Small intestine (tissue), 7 donors: ENCODE measurements at regions not wholly inside any gene's neighbourhood (a gene's known extent, or its start where the extent isn't known, plus 50 kb on each side); places are given as distances from the start of the nearest gene placed in this dataset.

Source experiments
- DNase-seq, 2 donors: peaks; one replicate each; pipeline versions ENCODE4 v3.0.0 to v3.0.0-alpha.2; 2013
- FAIRE-seq: peaks from 2 replicates; lab custom pipeline; 2012; peaks lifted over from hg19 to GRCh38; lab: Jason Lieb, UNC
- H3K27ac ChIP-seq, 3 donors: one replicate each; pipeline ENCODE4 v1.5.1; 2013; ENCODE audit warnings: low read length in 2 of 3, mild to moderate bottlenecking in 2 of 3, control low read depth in 1 of 3, inconsistent platforms in 1 of 3, low read depth in 1 of 3, moderate library complexity in 1 of 3
- H3K27me3 ChIP-seq, 3 donors: one replicate each; pipeline ENCODE4 v1.6.1; 2013; ENCODE audit warnings: low read length in 3 of 3, inconsistent platforms in 1 of 3; ENCODE audit not compliant: control insufficient read depth in 3 of 3, insufficient read depth in 3 of 3
- H3K36me3 ChIP-seq, 3 donors: one replicate each; pipeline ENCODE4 v1.6.1; 2013; ENCODE audit warnings: low read length in 3 of 3, inconsistent platforms in 1 of 3, low read depth in 1 of 3, mild to moderate bottlenecking in 1 of 3, moderate library complexity in 1 of 3; ENCODE audit not compliant: control insufficient read depth in 3 of 3, insufficient read depth in 2 of 3
- H3K4me1 ChIP-seq, 3 donors: one replicate each; pipeline ENCODE4 v1.6.1; 2013; ENCODE audit warnings: low read length in 2 of 3, inconsistent platforms in 1 of 3, low read depth in 1 of 3, mild to moderate bottlenecking in 1 of 3, moderate library complexity in 1 of 3; ENCODE audit not compliant: control insufficient read depth in 3 of 3, insufficient read depth in 2 of 3
- H3K4me3 ChIP-seq, 3 donors: one replicate each; pipeline ENCODE4 v1.5.1; 2013; ENCODE audit warnings: low read length in 3 of 3, control low read depth in 1 of 3, inconsistent platforms in 1 of 3, low read depth in 1 of 3, mild to moderate bottlenecking in 1 of 3, moderate library complexity in 1 of 3
- H3K9me3 ChIP-seq, 2 donors: one replicate each; pipeline ENCODE4 v1.6.1; 2013; ENCODE audit warnings: low read depth in 1 of 2, low read length in 1 of 2; ENCODE audit not compliant: control insufficient read depth in 2 of 2, insufficient read depth in 1 of 2
- WGBS, 3 donors: extraction: QIAGEN DNeasy Blood & Tissue Kit; methylation state at CpG; one replicate each; pipeline ENCODE4 v1.1.7; 2013; 5-methylcytosine and 5-hydroxymethylcytosine counted together
- donor health status: healthy with polysubstance abuse.
- donor health status: control.
- donor health status: control.
- donor health status: Bipolar disorder and iron deficiency.
- donor health status: healthy.

DNA sequence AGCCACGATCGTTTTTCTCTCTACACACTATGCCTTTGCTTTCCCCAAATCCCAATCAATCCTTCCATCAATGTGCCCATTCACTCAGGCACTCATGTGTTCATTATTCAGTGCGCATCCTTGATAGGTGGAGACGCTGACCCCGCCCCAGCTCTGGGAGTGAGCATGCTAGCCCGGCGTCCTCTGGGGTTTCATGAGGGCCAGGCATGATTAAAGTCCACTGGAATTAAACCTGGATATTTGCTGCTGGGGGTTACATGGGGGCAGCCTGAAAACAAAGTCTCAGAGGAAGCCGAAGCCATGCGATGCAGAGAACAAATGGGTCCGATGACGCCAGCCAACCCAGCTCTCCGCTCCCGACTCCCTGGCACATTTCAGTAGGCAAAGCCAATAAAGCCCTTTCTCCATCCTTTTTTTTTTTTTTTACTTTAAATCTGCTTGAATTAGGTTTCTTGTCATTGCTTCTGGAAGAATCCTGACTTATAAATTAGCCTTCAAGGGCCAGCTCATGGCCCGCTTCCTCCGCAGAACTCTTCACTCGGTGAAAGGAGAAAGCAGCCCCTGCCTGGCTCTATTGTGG lies 316.4 kb upstream of the ID2 start:
- Histone ChIP-seq H3K27ac (no peak overlapping the region), H3K27me3 (no peaks in the 10 kb centered on the region), H3K4me1 (peaks cover 0 to 6% (median 0%) of the 10 kb centered on the region in 3 donors), H3K9me3 (no peaks in the 10 kb centered on the region), H3K36me3 (no peaks in the 10 kb centered on the region), H3K4me3 (no peak overlapping the region)
- FAIRE-seq: no peak
- DNase-seq: no peak
- 96 to 97% (median 96%) methylated on average over 16 of the region's 16 CpGs for WGBS, 3 donors

DNA sequence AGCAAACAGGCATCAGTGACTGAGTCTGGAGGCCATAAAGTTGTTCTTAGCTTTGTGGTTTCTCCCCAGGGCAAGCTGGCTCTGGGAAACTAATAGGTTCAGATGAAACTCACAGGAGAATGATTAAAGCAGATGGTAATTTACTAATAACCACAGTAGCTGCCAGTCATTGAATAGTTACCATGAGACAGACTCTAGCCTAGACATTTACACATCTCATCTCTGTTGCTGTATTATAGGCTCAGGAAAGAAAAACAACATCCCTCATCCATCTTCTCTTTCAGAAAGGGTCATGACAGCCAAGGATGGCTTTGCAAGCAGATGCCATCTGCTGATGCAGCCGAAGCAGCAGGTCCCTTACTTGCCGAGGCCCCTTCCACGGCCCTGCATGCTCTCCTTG lies 314.0 kb upstream of the ID2 start:
- 92 to 97% (median 92%) methylated on average over 3 of the region's 3 CpGs for WGBS, 3 donors

DNA sequence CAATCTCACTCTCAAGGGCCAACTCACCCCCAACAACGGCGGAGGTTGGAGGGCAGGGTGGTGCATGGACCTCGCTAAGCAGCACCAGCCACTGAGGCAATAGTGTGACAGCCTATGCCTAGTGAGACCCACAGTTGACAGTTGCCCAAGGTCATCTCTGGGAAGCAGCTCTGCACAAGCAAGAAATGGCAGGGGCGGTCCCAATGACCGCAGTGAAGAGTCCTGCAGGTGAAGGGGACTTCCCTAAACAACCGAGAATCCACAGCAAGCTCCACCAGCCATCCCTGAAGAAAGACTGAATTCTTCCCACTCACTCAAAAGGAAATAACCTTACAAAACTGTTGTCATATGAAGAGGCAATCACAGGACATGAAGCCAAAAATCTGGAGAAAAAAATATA lies 313.4 kb upstream of the ID2 start:
- Histone ChIP-seq H3K4me3 (no peak overlapping the region), H3K9me3 (peaks cover 0 to 5% of the 10 kb centered on the region in 2 donors), H3K27ac (no peak overlapping the region), H3K27me3 (no peaks in the 10 kb centered on the region), H3K36me3 (no peaks in the 10 kb centered on the region), H3K4me1 (peaks cover 0 to 4% (median 0%) of the 10 kb centered on the region in 3 donors)
- FAIRE-seq: no peak
- 92 to 94% (median 92%) methylated on average over 6 of the region's 6 CpGs for WGBS, 3 donors
- no peak for DNase-seq

More for the DNA sequence above, 314.0 kb upstream of the ID2 start:
- no peak overlapping the region for H3K27ac ChIP-seq
- no peak for DNase-seq
- H3K36me3 ChIP-seq: no peaks in the 10 kb centered on the region
- H3K9me3 ChIP-seq: peaks cover 0 to 3% of the 10 kb centered on the region in 2 donors
- peaks cover 0 to 6% (median 0%) of the 10 kb centered on the region in 3 donors for H3K4me1 ChIP-seq
- no peak for FAIRE-seq
- no peak overlapping the region for H3K4me3 ChIP-seq
- H3K27me3 ChIP-seq: no peaks in the 10 kb centered on the region

DNA sequence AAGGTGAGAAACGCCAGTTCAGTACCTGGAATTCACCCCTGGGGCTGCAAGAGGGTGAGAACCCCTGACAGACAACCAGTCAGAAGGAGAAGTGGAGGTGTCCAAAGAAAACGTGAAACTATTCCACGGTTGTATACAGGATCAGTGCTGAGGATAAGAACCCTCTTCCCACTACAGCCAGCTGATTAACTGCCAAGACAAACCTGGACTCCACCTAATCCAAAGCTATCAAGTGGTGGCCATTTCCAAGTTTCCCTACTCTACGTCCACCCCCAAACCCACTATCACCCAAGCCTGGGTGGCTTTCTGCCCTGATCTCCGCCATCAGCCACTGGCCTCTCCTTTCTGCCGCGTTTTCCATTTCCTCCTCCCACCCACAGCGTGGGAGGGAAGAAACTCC lies 312.3 kb upstream of the ID2 start:
- no peak for DNase-seq
- Histone ChIP-seq H3K4me1 (peaks cover 0 to 2% (median 0%) of the 10 kb centered on the region in 3 donors), H3K9me3 (peaks cover 0 to 5% of the 10 kb centered on the region in 2 donors), H3K36me3 (no peaks in the 10 kb centered on the region), H3K4me3 (no peak overlapping the region), H3K27me3 (no peaks in the 10 kb centered on the region), H3K27ac (no peak overlapping the region)
- no peak for FAIRE-seq
- WGBS, 3 donors: 91 to 94% (median 91%) methylated on average over 8 of the region's 8 CpGs

DNA sequence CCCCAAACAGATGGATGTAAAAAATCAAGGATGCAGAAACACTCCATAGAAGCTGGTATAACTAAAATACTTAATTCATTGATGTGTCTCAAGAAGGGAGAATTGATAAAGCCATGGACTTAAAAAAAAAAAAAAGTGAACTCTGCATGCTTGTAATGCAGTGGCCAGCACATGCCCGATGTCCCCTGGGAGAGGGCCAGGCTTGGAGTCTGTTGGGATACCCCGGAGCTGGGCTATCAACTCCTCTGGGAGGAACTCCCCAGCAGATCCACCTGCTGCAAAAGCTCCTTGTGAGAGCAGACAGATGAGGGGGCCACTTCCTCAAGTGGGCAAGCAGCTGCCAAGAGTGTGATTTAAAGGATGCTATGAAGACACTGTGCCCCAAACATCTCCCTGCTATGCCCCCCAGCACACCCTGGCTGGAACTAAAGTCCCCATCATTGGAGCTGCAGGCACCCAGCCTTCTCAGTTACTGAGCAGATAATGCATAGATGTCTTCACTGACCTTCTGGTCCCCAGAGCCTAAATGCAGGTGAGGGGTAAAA lies 311.5 kb upstream of the ID2 start:
- FAIRE-seq: no peak
- WGBS, 3 donors: 39 to 50% (median 41%) methylated on average over 2 of the region's 2 CpGs

DNA sequence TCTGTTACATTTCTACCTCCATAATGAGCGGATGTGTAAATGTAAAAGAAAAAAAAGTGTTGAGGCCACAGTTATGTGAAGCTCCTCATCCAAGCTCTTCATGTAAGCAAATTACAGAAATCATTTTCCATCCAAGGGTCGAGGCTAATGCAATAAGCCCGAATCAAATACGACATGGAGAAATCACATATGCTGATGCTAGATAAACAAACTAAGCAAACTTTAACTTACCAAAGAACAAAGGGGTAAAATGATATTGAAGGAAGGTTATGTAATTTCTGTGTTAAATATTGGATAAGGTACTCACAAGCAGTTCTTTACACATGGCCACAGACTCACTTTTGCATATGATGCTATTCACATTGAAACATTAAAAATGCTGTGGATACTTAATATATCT lies 310.2 kb upstream of the ID2 start:
- H3K27me3 ChIP-seq: no peaks in the 10 kb centered on the region
- FAIRE-seq: no peak
- no peaks in the 10 kb centered on the region for H3K36me3 ChIP-seq
- 60 to 75% (median 64%) methylated on average over 4 of the region's 4 CpGs for WGBS, 3 donors
- no peak overlapping the region for H3K27ac ChIP-seq
- H3K4me3 ChIP-seq: no peak overlapping the region
- peaks cover 0 to 5% of the 10 kb centered on the region in 2 donors for H3K9me3 ChIP-seq
- DNase-seq: no peak
- H3K4me1 ChIP-seq: no peaks in the 10 kb centered on the region

More for the DNA sequence above, 311.5 kb upstream of the ID2 start:
- Histone ChIP-seq H3K4me3 (no peak overlapping the region), H3K4me1 (no peaks in the 10 kb centered on the region), H3K27ac (no peak overlapping the region), H3K27me3 (no peaks in the 10 kb centered on the region), H3K9me3 (peaks cover 0 to 5% of the 10 kb centered on the region in 2 donors), H3K36me3 (no peaks in the 10 kb centered on the region)
- DNase-seq: no peak

DNA sequence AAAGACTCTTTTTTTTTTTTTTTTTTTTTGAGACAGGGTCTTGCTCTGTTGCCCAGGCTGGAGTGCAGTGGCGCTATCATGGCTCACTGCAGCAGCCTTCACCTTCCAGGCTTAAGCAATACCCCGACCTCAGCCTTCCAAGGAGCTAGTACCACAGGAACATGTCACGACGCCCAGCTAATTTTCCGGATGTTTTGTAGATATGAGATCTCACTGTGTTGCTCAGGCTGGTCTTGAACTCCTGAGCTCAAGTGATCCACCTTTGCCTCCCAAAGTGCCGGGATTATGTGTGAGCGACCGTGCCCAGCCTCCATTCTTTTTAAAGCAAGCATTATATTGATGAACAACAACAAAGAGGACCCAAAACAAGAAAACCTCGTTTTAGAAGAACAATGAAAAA lies 307.1 kb upstream of the ID2 start:
- 92 to 95% (median 93%) methylated on average over 9 of the region's 9 CpGs for WGBS, 3 donors
- H3K27me3 ChIP-seq: no peaks in the 10 kb centered on the region
- FAIRE-seq (no peak), DNase-seq (no peak)
- no peaks in the 10 kb centered on the region for H3K36me3 ChIP-seq
- no peak overlapping the region for H3K4me3 ChIP-seq
- no peaks in the 10 kb centered on the region for H3K4me1 ChIP-seq
- no peak overlapping the region for H3K27ac ChIP-seq
- H3K9me3 ChIP-seq: peaks cover 0 to 5% of the 10 kb centered on the region in 2 donors

DNA sequence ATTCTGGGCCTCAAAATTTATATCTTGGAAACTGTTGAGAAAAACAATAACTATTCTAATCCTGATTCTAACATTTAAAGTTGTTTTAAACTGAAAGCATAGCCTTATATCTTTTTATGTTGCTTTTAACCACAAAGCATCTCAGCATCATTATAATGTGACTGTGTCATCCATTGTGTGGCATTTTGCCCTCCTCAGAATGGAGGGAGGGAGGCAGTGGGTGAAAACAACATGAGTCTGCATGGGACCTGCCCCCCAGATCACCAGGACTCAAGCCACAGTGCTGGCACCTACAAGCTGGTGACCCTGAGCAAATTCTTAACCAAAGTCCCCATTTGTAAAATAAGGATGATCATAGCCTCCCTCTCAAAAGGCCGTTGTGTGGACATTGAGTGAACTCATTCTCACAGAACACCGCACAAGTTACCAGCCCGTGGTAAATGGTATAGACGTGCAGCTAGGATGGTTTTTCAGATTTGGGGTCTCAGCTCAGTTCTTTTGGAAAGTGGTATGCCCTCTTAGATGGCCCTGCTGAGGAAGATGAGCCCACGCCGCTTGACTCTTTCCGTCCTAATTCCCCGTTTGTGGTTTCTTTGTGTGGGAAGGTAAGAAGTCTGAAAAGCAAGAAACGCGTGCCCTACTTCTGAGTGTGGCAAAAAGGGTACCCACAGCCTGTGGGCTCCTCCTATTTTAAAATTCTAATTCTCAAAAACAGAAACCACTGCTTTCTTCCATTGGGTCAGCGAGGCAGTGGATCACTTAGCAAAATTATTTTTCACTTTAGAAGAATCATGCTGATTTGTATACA lies 305.0 kb upstream of the ID2 start:
- FAIRE-seq: no peak
- H3K4me3 ChIP-seq: no peak overlapping the region
- no peaks in the 10 kb centered on the region for H3K36me3 ChIP-seq
- H3K27ac ChIP-seq: no peak overlapping the region
- WGBS, 3 donors: 85 to 90% (median 87%) methylated on average over 11 of the region's 11 CpGs
- DNase-seq: no peak
- H3K9me3 ChIP-seq: peaks cover 0 to 5% of the 10 kb centered on the region in 2 donors
- H3K27me3 ChIP-seq: no peaks in the 10 kb centered on the region
- no peaks in the 10 kb centered on the region for H3K4me1 ChIP-seq
